DMS53 (cell line): ENCODE measurements at regions not wholly inside any gene's neighbourhood (a gene's known extent, or its start where the extent isn't known, plus 50 kb on each side); places are given as distances from the start of the nearest gene placed in this dataset.

ENCODE experiments used
- DNase-seq: peaks from one replicate; lab custom pipeline; 2025; lab: John Stamatoyannopoulos, UW

DNA sequence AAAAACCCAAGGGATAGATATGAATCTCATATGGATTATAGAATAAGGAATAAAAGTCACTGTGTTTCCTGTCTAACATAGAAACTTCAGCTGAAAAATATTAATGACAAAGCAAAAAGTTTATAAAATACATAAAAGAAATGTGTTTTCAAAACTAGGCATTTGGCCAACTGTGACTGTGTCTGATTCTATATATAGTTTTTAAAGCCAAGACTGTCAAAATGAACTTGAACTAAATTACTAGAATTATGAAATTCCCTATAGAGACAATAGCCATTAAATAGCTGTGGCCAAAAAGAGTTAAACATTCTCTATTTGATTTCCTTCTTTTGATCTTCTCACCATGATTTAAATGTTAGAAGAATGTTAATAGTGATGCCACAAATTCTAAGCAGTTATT, 311.2 kb upstream of the SEMA3D start:
- DNase-seq, result no peak

DNA sequence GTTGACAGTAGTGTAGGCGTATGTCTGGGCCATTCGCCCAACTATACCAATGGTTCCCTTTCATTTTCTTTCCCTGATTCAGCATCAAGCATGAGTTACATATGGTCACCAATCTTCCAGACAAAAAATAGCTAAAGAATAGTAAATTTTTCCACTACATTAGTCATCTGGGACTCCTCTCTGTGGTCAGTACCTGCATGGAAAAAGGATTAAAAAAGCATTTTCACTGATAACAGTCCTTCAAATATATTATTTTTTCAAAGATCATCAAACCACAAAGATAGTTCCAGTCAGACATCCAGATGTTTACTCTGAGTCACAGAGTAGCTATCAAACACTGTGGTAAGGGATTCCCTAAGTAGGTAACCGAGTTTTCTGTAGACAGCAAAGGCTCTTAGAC, 302.6 kb upstream of the SEMA3D start:
- DNase-seq, result peak; percentile 61

DNA sequence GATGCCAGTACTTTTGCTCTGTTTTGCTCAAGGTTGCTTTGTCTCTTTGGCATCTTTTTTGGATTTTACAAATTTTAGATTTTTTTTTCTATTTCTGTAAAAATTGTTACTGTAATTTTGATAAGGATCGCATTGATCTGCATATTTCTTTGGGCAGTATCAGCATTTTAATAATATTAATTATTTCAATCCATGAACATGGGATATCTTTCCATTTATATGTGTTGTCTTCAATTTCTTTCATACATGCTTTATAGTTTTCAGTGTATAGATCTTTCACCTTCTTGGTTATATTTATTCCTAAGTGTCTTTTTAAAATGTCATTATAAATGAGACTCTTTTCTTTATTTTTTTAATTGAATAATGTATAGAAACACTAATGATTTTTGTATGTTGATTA, 301.6 kb upstream of the SEMA3D start:
- DNase-seq, result no peak

DNA sequence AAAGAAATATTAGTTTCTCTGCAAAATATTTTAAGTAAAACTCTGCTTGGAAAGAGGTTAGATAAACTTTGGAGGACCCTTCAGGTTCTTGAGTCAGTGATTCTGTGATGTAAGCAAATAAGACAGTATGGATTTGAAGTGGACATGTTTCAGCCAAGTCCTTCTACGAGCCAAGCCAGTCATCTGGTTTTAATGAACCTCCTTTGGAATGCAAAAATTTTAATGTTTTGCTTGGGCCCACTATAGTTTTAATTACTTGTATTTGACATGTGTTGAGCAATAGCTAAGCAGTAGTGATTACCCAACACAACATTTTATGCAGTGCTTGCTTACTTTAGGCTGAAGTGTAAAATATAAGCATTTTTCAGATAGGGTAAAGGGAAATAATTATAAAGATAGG, 296.3 kb upstream of the SEMA3D start:
- no peak for DNase-seq

DNA sequence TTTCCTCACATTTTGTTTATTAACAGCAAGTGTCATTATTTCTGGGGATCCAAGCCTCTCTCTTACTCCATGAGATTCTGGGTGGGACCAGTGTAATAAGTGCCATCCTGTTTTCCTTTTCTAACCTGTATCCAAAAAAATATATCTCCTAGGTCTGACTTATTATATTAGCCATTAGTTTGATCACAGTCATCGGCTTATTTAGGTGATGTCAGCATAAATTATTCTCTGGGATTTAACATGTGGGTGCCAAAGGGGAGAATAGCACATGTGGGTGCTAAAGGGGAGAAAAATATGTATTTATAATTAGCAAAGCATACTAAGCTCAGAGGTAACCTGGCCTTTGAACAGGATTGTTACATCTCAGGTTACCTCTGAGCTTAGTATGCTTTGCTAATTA, 293.8 kb upstream of the SEMA3D start:
- DNase-seq, result no peak

DNA sequence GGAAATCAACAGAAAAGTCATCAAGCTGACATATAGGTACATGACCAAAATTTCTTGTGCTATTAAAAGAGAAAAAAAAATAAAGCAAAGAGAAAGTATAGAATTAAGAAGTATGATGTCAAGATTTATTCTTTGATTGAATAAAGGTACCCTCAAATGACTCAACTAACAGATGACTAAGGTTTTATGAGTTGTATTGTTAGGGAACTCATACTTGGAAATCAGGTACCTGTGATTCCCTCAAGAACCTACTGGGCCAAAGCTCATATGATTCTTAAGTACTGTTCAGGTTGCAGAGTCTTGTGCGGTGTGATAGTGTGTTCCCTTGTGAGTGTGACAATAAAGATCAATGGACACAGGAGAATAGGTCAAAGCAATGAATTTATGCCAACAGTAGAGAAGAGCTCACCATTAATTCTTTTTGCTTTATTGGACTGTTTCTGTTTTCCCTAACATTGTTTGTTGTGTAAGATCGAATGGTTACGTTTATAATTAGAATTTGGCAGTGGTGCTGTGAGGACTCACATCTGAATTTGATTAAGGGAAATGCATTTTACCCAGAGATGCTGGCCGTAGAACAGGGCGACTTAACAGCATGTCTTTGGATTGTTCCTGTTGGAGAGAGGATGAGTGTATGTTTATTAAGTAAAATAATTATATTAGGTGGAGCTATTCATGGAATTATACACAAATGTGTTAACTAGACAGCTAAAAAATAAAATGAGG, 293.2 kb upstream of the SEMA3D start:
- no peak for DNase-seq

DNA sequence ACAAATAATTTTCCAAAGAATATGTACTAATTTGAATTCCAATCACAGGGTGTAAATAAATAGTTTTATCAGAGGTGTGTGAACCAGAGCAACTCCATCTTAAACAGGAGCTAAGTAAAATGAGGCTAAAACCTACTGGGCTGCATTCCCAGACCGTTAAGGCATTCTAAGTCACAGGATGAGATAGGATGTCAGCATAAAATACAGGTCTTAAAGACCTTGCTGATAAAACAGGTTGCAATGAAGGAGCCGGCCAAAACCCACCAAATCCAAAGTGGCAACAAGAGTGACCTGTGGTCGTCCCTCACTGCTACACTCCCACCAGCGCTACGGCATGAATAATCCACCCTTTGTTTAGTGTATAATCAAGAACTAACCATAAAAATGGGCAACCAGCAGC, 291.7 kb upstream of the SEMA3D start:
- DNase-seq, result no peak

DNA sequence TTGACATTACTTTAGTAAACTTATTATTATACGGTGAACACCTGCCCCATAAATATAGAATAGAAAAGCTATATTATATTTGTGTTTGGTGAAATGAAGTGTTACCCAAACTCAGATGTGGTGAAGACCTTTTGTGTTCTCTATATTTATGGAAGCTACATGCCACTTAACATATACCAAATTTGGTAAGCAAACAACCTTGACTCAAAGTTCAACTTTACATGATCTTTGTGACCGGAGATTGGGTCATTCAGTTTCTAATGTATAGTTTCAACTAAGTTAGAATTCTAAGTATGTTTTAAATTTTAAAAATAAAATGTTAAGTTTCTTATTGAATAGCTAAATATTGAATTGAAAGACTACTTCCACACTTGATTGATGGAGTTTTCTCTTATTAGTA, 288.6 kb upstream of the SEMA3D start:
- DNase-seq, result no peak

DNA sequence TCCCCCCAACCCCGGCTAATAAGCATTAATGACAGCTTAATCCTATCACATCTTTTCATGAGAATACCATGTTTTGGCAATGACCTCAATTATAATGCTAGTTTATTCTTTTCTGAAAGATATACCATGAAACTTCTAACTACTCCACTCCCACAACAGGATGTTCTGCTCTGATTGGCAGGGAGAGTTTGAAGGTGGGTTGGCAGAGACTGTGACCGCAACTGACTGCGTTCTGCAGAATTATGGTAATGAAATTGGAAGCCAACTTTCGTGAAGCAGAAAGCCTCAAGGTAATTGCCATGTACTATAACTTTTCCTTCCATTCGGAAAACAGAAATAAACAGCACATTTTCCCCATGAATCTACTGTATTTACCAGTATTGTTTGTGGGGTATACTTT, 288.2 kb upstream of the SEMA3D start:
- DNase-seq, result no peak

DNA sequence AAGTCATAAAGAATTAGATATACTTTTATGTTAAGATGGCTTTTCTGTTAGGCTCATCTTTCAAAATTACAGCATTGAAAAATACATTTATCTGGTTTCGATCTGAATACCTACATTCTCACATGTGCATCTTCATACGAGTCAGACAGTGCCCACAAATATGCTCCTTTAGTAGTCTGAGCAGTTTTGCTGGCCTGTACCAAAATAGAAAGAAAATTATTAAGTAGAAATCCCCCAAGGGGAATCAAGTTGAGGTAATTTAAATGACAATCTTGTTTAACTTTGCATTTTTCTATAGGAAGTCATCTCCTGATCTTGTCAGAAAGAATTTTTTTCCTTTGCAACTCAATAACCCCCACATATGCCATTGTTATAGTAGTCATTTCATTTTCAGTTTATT, 287.4 kb upstream of the SEMA3D start:
- no peak for DNase-seq

DNA sequence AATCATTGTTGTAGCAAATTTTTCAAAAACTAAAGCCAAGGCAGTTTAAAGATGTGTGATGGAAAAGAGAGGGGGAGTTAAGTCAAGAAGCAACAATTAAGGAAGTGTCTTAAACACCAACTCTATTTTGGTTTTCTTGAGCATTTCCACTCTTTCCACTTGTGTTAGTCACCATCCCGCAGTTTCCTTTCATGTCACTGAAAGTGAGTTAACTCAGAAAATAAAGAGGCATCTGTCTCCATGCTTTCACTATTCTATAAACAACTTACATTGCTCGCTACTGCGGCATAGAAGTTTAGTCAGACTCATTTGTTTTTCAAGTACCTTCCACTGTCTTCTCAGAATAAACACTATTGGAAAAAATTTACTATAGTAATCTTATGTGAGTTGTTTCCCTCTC, 284.9 kb upstream of the SEMA3D start:
- no peak for DNase-seq

DNA sequence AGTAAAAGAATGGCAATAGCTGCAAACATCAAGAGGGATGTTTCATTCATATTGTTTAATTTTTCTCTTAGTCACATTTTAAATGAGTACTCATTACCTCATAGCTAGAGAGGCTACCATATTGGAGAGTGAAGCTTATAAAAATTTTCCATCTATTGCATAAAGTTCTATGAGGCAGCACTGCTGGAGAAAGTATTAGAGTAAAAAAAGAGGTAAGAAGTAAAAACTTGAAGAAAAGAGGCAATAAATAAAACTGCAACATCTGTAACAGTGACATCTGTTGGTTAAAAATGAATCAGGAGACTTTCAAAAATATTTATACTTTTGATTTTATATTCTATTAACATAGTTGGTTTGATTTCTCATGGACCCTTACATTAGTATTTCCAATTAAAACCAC, 284.5 kb upstream of the SEMA3D start:
- DNase-seq, result no peak

DNA sequence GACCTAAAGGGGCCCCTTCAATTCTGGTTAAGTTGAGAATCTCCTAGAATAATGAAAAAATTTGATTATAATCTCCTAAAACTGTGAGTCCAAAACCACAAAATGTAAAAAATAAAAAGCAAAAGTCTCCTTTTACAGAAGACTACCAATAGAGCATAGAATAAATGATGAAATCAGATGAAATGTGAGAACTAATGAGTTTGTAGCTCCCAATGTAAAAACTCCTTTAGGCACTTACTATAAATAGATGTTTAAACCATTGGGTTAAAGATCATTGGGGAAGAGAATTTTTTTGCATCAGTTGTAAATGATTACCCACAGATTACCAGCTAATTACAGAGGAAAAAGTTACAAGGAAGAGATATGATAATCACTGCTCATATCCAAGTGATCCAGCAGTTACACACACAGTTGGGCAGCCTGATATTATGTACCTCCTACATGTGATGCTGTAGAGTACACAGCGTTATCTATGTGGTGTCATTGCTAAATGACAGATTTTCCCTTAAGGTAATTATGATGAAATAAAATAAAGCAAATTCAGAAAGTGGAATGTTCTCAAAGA, 282.7 kb upstream of the SEMA3D start:
- no peak for DNase-seq

DNA sequence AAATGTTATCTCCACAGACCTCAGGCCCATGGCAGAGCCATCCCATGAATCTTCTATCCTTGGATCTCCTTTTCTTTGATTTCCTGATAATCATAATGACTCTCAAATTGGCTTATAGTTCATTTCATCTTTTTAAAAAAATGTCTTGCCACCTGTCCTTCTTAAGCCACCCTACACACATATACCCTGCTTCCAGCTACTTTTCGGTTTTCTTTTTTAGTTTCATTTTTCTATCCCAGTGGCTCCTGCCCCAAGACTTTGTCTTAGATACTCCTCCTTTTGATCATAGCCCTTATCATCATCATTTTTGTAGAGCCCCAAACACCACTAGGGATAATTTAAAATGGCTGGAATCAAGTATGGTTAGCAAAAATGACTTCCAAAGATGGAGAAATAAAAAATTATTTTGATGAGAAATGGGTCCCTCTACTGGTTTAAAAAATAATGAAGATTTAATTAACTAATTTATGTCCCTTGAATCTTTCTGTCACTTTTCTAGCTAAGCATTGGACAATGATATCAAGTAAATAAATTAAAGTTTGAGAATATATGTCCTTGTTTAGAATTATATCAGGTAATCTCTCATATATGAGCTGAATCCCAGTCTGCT, 277.3 kb upstream of the SEMA3D start:
- DNase-seq, result peak; percentile 42

DNA sequence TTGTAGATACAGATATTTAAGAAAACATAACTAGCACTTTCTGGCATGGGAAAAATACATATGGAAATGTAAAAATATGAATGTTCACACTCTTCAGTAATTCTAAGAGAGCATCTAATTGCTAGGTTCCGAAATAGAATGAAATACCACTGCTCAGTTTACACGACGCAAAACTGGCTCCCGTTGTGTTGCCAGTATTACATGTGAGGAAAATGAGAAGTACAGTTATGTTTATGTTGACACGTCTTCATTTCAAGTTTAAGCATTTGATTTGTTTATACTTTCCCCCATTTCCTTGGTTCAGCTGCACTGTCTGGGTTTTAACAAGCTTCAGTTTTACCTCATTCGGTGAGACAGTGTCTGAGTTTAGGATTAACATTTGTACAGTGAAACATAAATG, 275.8 kb upstream of the SEMA3D start:
- DNase-seq, result no peak

DNA sequence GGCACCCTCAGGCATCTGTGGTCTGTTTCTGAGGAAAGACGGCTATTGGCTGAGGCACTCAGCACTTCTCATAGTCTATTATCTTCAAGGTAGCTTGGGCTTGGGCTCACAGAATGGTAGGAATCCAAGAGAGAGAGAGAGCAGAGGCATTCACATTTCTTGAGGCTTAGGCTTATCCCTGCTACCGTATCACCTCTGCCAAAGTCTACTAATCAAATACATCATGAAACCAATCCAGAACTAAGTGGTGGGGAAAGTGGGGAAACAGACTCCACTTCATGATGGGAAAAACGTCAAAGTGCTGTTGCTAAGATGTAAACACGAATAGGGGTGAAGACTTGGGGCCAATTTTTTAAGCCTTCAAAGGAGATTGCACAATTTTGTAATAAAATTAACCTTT, 271.1 kb upstream of the SEMA3D start:
- DNase-seq, result no peak

DNA sequence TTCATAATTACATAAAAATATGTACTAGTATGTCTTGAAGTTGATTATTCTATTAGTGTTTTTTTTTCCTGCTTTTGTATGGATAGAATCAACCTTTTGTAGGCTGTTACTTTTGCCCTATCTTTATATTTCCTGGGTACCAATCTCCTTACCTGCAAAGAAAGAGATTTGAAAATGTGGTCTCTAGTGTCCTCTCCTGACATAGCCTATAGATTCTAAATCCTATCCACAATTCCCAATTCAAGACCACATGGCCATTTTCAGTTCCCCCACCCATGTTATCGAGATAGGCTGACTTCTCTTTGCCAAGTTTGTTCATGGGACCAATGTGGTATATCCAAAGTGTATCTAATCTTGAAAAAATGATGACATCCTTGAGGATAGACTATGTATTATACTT, 269.4 kb upstream of the SEMA3D start:
- DNase-seq, result peak; percentile 7

DNA sequence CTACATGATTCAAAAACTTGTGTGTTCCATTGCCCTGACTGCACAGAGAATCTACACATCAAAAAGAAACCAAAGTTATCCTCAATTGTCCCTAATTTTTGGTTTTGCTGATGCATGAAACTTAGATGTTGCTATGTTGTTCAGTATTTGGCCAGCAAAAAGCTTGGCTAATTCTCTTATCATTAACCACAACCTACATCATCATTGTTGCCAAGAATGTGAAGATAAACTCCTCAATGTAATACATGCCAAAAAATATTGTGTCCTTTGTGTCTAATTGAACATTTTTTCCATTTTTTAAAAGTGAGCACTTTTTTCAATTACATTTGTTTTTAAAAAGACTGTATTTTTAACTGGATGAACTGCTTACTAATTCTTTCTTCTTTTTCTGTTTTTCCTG, 268.0 kb upstream of the SEMA3D start:
- no peak for DNase-seq

DNA sequence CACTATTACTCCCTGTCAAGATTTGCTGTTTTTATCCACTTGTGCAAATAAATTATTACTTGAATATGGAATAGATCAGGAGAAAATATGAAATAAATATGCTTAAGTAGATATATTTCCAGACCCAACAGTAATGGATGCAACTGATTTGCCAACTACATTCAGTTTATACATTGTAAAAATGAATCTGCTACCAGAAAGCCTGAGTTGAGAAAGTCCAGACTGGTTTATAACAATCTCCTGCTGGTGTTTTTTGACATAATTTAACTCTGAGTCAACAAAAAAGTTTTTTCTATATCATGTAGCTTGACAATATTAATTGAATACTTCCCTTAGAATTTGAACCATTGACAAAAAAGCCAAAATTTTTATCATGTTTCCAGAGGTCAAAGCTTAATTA, 265.8 kb upstream of the SEMA3D start:
- no peak for DNase-seq

DNA sequence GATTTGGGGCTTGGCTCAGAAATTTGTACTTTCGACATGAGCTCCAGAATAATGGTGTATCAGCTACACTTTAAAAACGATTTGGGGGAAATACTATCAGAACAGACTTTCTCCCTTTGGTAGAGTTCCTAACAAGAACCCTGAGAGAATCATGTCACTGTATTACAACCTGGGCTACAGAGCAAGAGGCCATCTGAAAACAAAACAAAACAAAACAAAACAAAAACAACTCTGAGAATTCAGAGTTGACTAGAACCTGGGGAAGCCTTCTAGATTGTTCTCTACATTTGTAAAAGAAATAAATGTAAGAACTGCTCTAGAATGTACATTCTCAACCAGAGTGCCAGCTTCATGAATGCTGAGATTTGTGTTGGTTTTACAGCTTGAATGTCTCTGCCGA, 262.6 kb upstream of the SEMA3D start:
- no peak for DNase-seq

DNA sequence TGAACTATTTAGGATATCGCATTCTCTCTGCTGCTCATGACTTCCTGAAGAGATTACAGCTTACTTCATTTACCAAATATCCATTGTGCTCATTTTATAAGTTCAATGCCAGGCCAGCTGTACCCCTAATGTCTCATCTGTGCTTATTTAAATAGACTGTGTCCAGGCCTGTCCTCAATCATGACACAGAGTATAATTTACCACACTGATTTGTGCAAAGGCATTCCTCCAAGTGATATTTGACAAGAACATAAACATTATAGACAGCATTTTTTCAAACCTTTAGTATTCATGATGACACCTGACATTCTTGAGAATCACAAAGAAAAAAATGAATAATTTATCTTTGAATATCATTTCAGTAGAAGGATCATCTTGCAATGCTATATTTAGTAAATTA, 260.1 kb upstream of the SEMA3D start:
- DNase-seq, result no peak

DNA sequence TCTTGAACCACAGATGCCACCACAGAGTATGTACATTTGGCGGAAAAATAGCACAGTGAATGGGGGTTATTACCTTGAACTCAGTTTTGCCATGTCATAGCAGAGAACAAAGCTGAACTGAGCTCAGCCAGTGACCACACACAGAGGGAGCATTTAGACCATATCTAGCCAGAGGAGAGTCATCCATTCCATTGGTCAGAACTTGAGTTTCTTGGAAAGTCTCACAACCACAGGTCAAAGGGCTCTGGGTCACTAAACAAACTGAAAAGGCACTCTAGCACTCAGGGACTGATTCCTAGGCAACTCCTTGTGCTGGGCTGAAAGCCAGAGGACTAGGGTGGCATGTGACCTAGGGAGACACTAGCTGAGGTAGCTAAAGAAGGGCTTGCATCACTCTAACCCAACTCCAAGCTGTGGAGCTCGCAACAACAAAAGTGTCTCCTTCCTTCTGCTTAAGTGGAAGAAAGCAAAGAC, 239.7 kb upstream of the SEMA3D start:
- DNase-seq, result peak; percentile 37

DNA sequence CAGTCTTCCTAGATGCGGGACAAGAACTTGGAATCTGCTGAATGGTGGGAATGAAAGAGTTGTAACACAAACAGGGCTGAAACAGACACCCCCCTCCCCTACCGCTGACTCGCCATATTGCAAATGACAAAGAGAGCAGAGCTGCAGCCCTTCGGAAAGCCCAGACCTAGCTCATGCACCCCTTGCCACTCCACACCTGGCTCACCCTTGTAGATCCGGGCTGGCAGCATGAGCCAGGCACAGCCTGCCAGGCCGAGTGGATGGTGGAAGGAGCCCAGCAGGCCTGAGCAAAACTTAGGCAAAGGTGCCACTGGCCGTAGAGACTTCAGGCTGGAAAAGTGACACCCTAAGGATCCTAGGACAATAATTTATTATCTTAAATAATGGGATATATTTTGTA, 237.4 kb upstream of the SEMA3D start:
- no peak for DNase-seq
